HCT116 (cell line): ENCODE measurements at regions not wholly inside any gene's neighbourhood (a gene's known extent, or its start where the extent isn't known, plus 50 kb on each side); places are given as distances from the start of the nearest gene placed in this dataset.

Source experiments
- ATAC-seq: fragments of 200-7000 bp; cut with Tn5 transposase; 2 replicates; pipeline ENCODE4 v1.9.1; 2020; ENCODE audit warnings: mild to moderate bottlenecking, moderate library complexity
- BruUV-seq: library from RNA; stranded (reverse); fragments of 400-500 nt; replicated peaks from 2 replicates; lab custom pipeline; 2021; lab: Mats Ljungman, UMichigan
- CTCF ChIA-PET: fragments of 300-600 bp; sonication (Branson Sonifier 250); formaldehyde crosslinking; loops from one replicate; lab custom pipeline; 2021; ENCODE audit warnings: antibody characterized with exemption; lab: Charles Lee
- POLR2A ChIA-PET: fragments of 300-600, 350-600 bp; sonication (Branson Sonifier 250); formaldehyde crosslinking; loops from one replicate; lab custom pipeline; 2021; ENCODE audit warnings: antibody characterized with exemption; lab: Charles Lee
- RAD21 ChIA-PET, 2 experiments: fragments of 300-600 bp; sonication (Branson Sonifier 250); formaldehyde crosslinking; loops; one replicate each; lab custom pipeline; 2023; ENCODE audit warnings: low total read pairs in 2 of 2; ENCODE audit not compliant: uncharacterized antibody in 2 of 2, unreplicated experiment in 2 of 2, low non-redundant PET in 1 of 2; lab: Charles Lee
- DNase-seq: peaks from one replicate; pipeline ENCODE4 v3.0.0-alpha.2; 2010; ENCODE audit warnings: low read depth, low spot score
- H2AFZ ChIP-seq: fragments of 200-600 bp; shearing (Covaris generic), sonication (generic); 2 replicates; pipeline ENCODE4 v1.6.1; 2017; ENCODE audit warnings: low read depth, mixed run types, mixed read lengths, antibody characterized with exemption, low read length; ENCODE audit not compliant: poor library complexity, severe bottlenecking
- H3K27ac ChIP-seq: 2 replicates; pipeline ENCODE4 v1.5.1; 2012; ENCODE audit warnings: low read depth, low read length
- H3K27me3 ChIP-seq: fragments of 200-600 bp; sonication (generic); 2 replicates; pipeline ENCODE4 v1.6.1; 2016; ENCODE audit warnings: mixed run types, low read length, mixed read lengths; ENCODE audit not compliant: insufficient read depth
- H3K36me3 ChIP-seq, 2 experiments: fragments of 200-500 bp in 1 of 2; fragments of 200-600 bp in 1 of 2; sonication (Bioruptor generic) in 1 of 2; sonication (generic) in 1 of 2; 2 replicates each; pipeline versions ENCODE4 v1.5.1 to v1.6.1; 2014 to 2016; ENCODE audit warnings: low read length in 2 of 2, inconsistent platforms in 1 of 2, mixed read lengths in 1 of 2, mixed run types in 1 of 2; ENCODE audit not compliant: insufficient read depth in 2 of 2, control insufficient read depth in 1 of 2
- H3K4me1 ChIP-seq, 2 experiments: fragments of 200-600 bp in 1 of 2; sonication (generic) in 1 of 2; 2 replicates each; pipeline versions ENCODE4 v1.5.1 to v1.6.1; 2012 to 2017; ENCODE audit warnings: low read length in 2 of 2, inconsistent platforms in 1 of 2, mild to moderate bottlenecking in 1 of 2, mixed read lengths in 1 of 2, mixed run types in 1 of 2, moderate library complexity in 1 of 2; ENCODE audit not compliant: insufficient read depth in 2 of 2, control insufficient read depth in 1 of 2
- H3K4me2 ChIP-seq: fragments of 200-600 bp; sonication (generic); 2 replicates; pipeline ENCODE4 v1.6.1; 2017; ENCODE audit warnings: mixed run types, low read length, mixed read lengths
- H3K4me3 ChIP-seq, 2 experiments: fragments of 200-600 bp in 1 of 2; sonication (generic) in 1 of 2; replicated peaks in 1 of 2; 2 replicates each; pipeline ENCODE4 v1.5.1; 2011 to 2016; ENCODE audit warnings: low read length in 2 of 2, control low read depth in 1 of 2, low read depth in 1 of 2, mild to moderate bottlenecking in 1 of 2, mixed read lengths in 1 of 2, mixed run types in 1 of 2
- H3K79me2 ChIP-seq: fragments of 200-600 bp; sonication (generic); 2 replicates; pipeline ENCODE4 v1.6.1; 2017; ENCODE audit warnings: mild to moderate bottlenecking, mixed run types, low read length, moderate library complexity, mixed read lengths; ENCODE audit not compliant: insufficient read depth
- H3K9ac ChIP-seq: fragments of 200-600 bp; sonication (generic); 2 replicates; pipeline ENCODE4 v1.6.1; 2016; ENCODE audit warnings: low read length, mixed read lengths
- H3K9me2 ChIP-seq: fragments of 200-600 bp; sonication (generic), shearing (Covaris generic); 2 replicates; pipeline ENCODE4 v1.6.1; 2017; ENCODE audit warnings: mixed run types, mild to moderate bottlenecking, moderate library complexity; ENCODE audit not compliant: insufficient read depth
- H3K9me3 ChIP-seq, 2 experiments: fragments of 200-500 bp in 1 of 2; fragments of 200-600 bp in 1 of 2; sonication (Bioruptor generic) in 1 of 2; sonication (generic) in 1 of 2; 2 replicates each; pipeline ENCODE4 v1.6.1; 2014 to 2017; ENCODE audit warnings: low read length in 2 of 2, mixed read lengths in 2 of 2, inconsistent platforms in 1 of 2, low read depth in 1 of 2, mild to moderate bottlenecking in 1 of 2, mixed run types in 1 of 2, moderate library complexity in 1 of 2; ENCODE audit not compliant: control insufficient read depth in 1 of 2, insufficient read depth in 1 of 2
- H4K20me1 ChIP-seq: fragments of 200-600 bp; sonication (generic), shearing (Covaris generic); 2 replicates; pipeline ENCODE4 v1.6.1; 2017; ENCODE audit warnings: mixed run types, mild to moderate bottlenecking, moderate library complexity; ENCODE audit not compliant: insufficient read depth
- CBX3 ChIP-seq: IDR thresholded peaks from 2 replicates; pipeline ENCODE4 v1.6.1; 2012; ENCODE audit warnings: low read depth
- EGR1 ChIP-seq: IDR thresholded peaks from 2 replicates; pipeline ENCODE4 v1.6.1; 2012; ENCODE audit warnings: low read depth
- ELF1 ChIP-seq: IDR thresholded peaks from 2 replicates; pipeline ENCODE4 v1.6.1; 2012; ENCODE audit warnings: low read depth, borderline replicate concordance
- EZH2phosphoT487 ChIP-seq: fragments of 200-600 bp; IDR thresholded peaks from 2 replicates; pipeline ENCODE4 v1.6.1; 2018; ENCODE audit warnings: antibody characterized with exemption, borderline replicate concordance
- MAX ChIP-seq: IDR thresholded peaks from 2 replicates; pipeline ENCODE4 v1.6.1; 2012
- POLR2A ChIP-seq: IDR thresholded peaks from 2 replicates; pipeline ENCODE4 v1.7.0; 2011; ENCODE audit warnings: borderline replicate concordance; ENCODE audit not compliant: insufficient read depth, insufficient read length; ENCODE audit errors: extremely low read depth
- POLR2AphosphoS5 ChIP-seq: IDR thresholded peaks from 2 replicates; pipeline ENCODE4 v1.6.1; 2011; ENCODE audit warnings: mild to moderate bottlenecking, low read depth, low read length, moderate library complexity
- RAD21 ChIP-seq: IDR thresholded peaks from 2 replicates; pipeline ENCODE4 v1.6.1; 2012; ENCODE audit warnings: low read depth, mild to moderate bottlenecking
- SIN3A ChIP-seq: IDR thresholded peaks from 2 replicates; pipeline ENCODE4 v1.6.1; 2012; ENCODE audit warnings: low read depth
- SP1 ChIP-seq: IDR thresholded peaks from 2 replicates; pipeline ENCODE4 v1.6.1; 2012; ENCODE audit warnings: low read depth
- ZBTB33 ChIP-seq: IDR thresholded peaks from 2 replicates; pipeline ENCODE4 v1.6.1; 2011; ENCODE audit warnings: mild to moderate bottlenecking, low read length, moderate library complexity; ENCODE audit not compliant: insufficient replicate concordance; ENCODE audit errors: extremely low read depth
- ZFX ChIP-seq: fragments of 450-650 bp; IDR thresholded peaks from 2 replicates; pipeline ENCODE4 v1.6.1; 2017
- ZNF274 ChIP-seq: fragments of 200-500 bp; sonication (Bioruptor generic); IDR thresholded peaks from 2 replicates; pipeline ENCODE4 v1.6.1; 2014; ENCODE audit warnings: mild to moderate bottlenecking, low read depth, low read length, inconsistent platforms
- intact Hi-C: fragments of 100-400 bp; cut with micrococcal nuclease; formaldehyde crosslinking; loops from 2 replicates; pipeline ENCODE4 v1.10.0; 2022
- TF ChIP-seq, protein P1 (sequence below): IDR thresholded peaks from 2 replicates; pipeline ENCODE4 v1.6.1; 2012; ENCODE audit warnings: low read depth

DNA sequence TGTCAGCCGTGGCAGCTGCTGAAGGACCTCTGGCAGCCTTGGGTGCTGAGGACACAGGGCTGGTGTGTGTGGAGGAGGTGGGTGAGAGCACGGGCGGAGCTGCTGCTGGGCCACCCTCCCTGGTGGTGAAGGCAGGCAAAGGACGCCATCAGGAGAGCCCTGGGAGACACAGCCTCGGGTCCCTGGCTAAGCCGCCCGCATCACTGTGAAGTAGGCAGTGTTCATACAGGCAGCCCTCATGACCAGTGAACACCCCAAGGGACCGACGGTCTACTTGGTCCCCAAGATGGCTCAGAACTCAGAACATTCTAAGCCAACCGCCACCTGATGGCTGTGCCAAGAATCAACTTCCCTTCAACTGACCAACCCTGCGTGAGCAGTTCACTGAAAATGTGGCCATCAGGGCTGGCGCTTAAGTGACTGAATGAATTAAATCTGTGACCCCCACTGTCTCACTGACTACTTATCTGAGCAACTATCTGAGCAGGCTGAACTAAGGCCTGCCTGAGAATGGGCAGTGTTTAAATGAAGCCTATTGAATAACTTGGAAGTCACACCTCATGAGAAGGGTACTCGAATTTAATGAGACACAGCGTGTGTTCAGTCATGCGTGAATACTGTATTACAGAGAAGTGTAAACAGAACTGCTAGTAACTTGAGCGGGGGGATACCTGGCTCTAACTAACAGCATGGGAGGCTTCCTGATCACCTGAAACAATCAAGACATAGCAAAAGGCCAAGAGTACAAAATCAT lies 54.7 kb upstream of the SIMC1 start:
- Histone ChIP-seq H3K36me3 (no peaks in the 10 kb centered on the region), H3K9me2 (no peaks in the 10 kb centered on the region), H3K27ac (no peak overlapping the region), H3K4me3 (no peak overlapping the region), H3K79me2 (no peaks in the 10 kb centered on the region), H3K4me1 (peaks cover 0 to 7% of the 10 kb centered on the region in 2 experiments; a peak in 1 of 4 replicates), H4K20me1 (no peaks in the 10 kb centered on the region), H3K9me3 (no peaks in the 10 kb centered on the region), H2AFZ (no peak overlapping the region), H3K4me2 (no peak overlapping the region), H3K27me3 (peaks cover 10% of the 10 kb centered on the region; the same call in 1 of the 2 replicates), H3K9ac (no peak overlapping the region)
- ChIA-PET RAD21 (no interaction called here), POLR2A (no interaction called here), CTCF (no interaction called here)
- DNase-seq (no peak), ATAC-seq (no peak)
- intact Hi-C loops = no loop called here
- no TSS peak for BruUV-seq
- no peak for TF ChIP-seq EZH2phosphoT487

DNA sequence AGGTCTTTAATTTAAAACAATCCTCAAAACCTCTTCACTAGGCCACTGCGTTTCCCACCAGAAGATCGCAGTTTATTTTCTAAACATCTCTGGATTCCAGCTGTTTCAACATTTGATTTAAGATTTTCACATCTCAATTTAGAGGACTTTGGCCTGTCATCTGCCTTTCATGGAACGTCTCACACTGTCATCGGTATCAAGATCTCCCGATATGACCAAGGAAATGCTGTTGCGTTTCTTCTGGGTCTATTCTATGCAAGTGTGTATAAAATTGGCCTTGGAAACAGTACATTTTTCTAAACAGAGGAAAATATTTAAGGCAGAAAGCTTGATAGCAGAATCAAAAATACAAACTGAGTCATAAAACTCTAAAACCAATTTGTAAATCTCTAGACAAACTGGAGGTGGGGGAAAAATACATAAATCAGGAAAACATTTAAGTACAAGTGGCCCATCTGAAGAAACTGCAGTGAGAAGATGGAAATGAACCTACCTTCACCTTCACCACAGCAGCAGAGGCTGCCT lies 53.6 kb upstream of the SIMC1 start:
- CTCF ChIA-PET = no interaction called here
- Histone ChIP-seq H3K36me3 (no peaks in the 10 kb centered on the region), H4K20me1 (no peaks in the 10 kb centered on the region), H3K9me2 (no peaks in the 10 kb centered on the region), H3K27me3 (peaks cover 5% of the 10 kb centered on the region; the same call in 1 of the 2 replicates), H2AFZ (no peak overlapping the region), H3K4me3 (no peak overlapping the region), H3K79me2 (no peaks in the 10 kb centered on the region), H3K4me2 (no peak overlapping the region), H3K27ac (no peak overlapping the region), H3K9me3 (no peaks in the 10 kb centered on the region), H3K9ac (no peak overlapping the region), H3K4me1 (peaks cover 0 to 7% of the 10 kb centered on the region in 2 experiments; a peak in 1 of 4 replicates)
- no peak for DNase-seq
- RAD21 ChIA-PET = no interaction called here
- POLR2A ChIA-PET = no interaction called here
- intact Hi-C loops = no loop called here
- no peak for ATAC-seq
- no TSS peak for BruUV-seq
- TF ChIP-seq POLR2AphosphoS5 (no peak), CBX3 (no peak), POLR2A (no peak), EGR1 (no peak), SP1 (no peak), EZH2phosphoT487 (no peak), RAD21 (no peak), ZFX (no peak), MAX (no peak), SIN3A (no peak), ZNF274 (no peak), ELF1 (no peak), ZBTB33 (no peak)
- TF ChIP-seq, protein P1, sequence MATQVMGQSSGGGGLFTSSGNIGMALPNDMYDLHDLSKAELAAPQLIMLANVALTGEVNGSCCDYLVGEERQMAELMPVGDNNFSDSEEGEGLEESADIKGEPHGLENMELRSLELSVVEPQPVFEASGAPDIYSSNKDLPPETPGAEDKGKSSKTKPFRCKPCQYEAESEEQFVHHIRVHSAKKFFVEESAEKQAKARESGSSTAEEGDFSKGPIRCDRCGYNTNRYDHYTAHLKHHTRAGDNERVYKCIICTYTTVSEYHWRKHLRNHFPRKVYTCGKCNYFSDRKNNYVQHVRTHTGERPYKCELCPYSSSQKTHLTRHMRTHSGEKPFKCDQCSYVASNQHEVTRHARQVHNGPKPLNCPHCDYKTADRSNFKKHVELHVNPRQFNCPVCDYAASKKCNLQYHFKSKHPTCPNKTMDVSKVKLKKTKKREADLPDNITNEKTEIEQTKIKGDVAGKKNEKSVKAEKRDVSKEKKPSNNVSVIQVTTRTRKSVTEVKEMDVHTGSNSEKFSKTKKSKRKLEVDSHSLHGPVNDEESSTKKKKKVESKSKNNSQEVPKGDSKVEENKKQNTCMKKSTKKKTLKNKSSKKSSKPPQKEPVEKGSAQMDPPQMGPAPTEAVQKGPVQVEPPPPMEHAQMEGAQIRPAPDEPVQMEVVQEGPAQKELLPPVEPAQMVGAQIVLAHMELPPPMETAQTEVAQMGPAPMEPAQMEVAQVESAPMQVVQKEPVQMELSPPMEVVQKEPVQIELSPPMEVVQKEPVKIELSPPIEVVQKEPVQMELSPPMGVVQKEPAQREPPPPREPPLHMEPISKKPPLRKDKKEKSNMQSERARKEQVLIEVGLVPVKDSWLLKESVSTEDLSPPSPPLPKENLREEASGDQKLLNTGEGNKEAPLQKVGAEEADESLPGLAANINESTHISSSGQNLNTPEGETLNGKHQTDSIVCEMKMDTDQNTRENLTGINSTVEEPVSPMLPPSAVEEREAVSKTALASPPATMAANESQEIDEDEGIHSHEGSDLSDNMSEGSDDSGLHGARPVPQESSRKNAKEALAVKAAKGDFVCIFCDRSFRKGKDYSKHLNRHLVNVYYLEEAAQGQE = no peak
